H7 (cell line): ENCODE measurements at regions not wholly inside any gene's neighbourhood (a gene's known extent, or its start where the extent isn't known, plus 50 kb on each side); places are given as distances from the start of the nearest gene placed in this dataset.

Source experiments
- DNase-seq: peaks from one replicate; pipeline ENCODE4 v3.0.0; 2012
- H3K27me3 ChIP-seq: 2 replicates; pipeline ENCODE4 v1.6.0; 2011; ENCODE audit warnings: mild to moderate bottlenecking, low read length; ENCODE audit not compliant: control insufficient read depth, insufficient read depth
- H3K36me3 ChIP-seq: replicated peaks from 2 replicates; pipeline ENCODE4 v1.5.1; 2011; ENCODE audit warnings: low read length; ENCODE audit not compliant: control insufficient read depth, insufficient read depth
- H3K4me3 ChIP-seq: 2 replicates; pipeline ENCODE4 v1.5.1; 2011; ENCODE audit warnings: low read depth, mild to moderate bottlenecking, control low read depth, low read length, moderate library complexity; ENCODE audit not compliant: insufficient read depth

GRCh38 chr5:21121213-21121612 lies 1133.2 kb upstream of the CDH18 start:
- Histone ChIP-seq H3K27me3 (no peaks in the 10 kb centered on the region), H3K36me3 (no peaks in the 10 kb centered on the region), H3K4me3 (no peak overlapping the region)
- DNase-seq = no peak

GRCh38 chr5:21097661-21098060 lies 1109.7 kb upstream of the CDH18 start:
- no peaks in the 10 kb centered on the region for H3K36me3 ChIP-seq
- no peaks in the 10 kb centered on the region for H3K27me3 ChIP-seq
- DNase-seq = no peak
- no peak overlapping the region for H3K4me3 ChIP-seq

- Histone ChIP-seq H3K36me3 (no peaks in the 10 kb centered on the region), H3K27me3 (no peaks in the 10 kb centered on the region), H3K4me3 (no peak overlapping the region)
- no peak for DNase-seq
Measured at GRCh38 chr5:21094619-21095018, 1106.6 kb upstream of the CDH18 start.

- H3K27me3 ChIP-seq = no peaks in the 10 kb centered on the region
- no peak for DNase-seq
- no peaks in the 10 kb centered on the region for H3K36me3 ChIP-seq
- no peak overlapping the region for H3K4me3 ChIP-seq
Measured at GRCh38 chr5:21087766-21088165, 1099.8 kb upstream of the CDH18 start.

- H3K4me3 ChIP-seq = no peak overlapping the region
- DNase-seq = no peak
- no peaks in the 10 kb centered on the region for H3K27me3 ChIP-seq
- H3K36me3 ChIP-seq = no peaks in the 10 kb centered on the region
Measured at GRCh38 chr5:21085791-21086190, 1097.8 kb upstream of the CDH18 start.

- no peak for DNase-seq
- no peaks in the 10 kb centered on the region for H3K27me3 ChIP-seq
- no peaks in the 10 kb centered on the region for H3K36me3 ChIP-seq
- H3K4me3 ChIP-seq = no peak overlapping the region
Measured at GRCh38 chr5:21071986-21072385, 1084.0 kb upstream of the CDH18 start.

GRCh38 chr5:21071421-21071820 lies 1083.4 kb upstream of the CDH18 start:
- H3K4me3 ChIP-seq = no peak overlapping the region
- no peaks in the 10 kb centered on the region for H3K36me3 ChIP-seq
- DNase-seq = no peak
- H3K27me3 ChIP-seq = no peaks in the 10 kb centered on the region

- no peaks in the 10 kb centered on the region for H3K27me3 ChIP-seq
- no peaks in the 10 kb centered on the region for H3K36me3 ChIP-seq
- H3K4me3 ChIP-seq = no peak overlapping the region
- DNase-seq = no peak
Measured at GRCh38 chr5:21070858-21071257, 1082.9 kb upstream of the CDH18 start.

GRCh38 chr5:21067724-21068123 lies 1079.7 kb upstream of the CDH18 start:
- no peak for DNase-seq
- H3K4me3 ChIP-seq = no peak overlapping the region
- no peaks in the 10 kb centered on the region for H3K27me3 ChIP-seq
- no peaks in the 10 kb centered on the region for H3K36me3 ChIP-seq

GRCh38 chr5:21063146-21063545 lies 1075.1 kb upstream of the CDH18 start:
- Histone ChIP-seq H3K36me3 (no peaks in the 10 kb centered on the region), H3K4me3 (no peak overlapping the region), H3K27me3 (no peaks in the 10 kb centered on the region)
- DNase-seq = no peak

- no peaks in the 10 kb centered on the region for H3K27me3 ChIP-seq
Measured at GRCh38 chr5:21058289-21058688, 1070.3 kb upstream of the CDH18 start.

GRCh38 chr5:21051945-21052344 lies 1063.9 kb upstream of the CDH18 start:
- no peak for DNase-seq
- Histone ChIP-seq H3K27me3 (no peaks in the 10 kb centered on the region), H3K36me3 (no peaks in the 10 kb centered on the region), H3K4me3 (no peak overlapping the region)

More at GRCh38 chr5:21058289-21058688, 1070.3 kb upstream of the CDH18 start:
- H3K4me3 ChIP-seq = no peak overlapping the region
- no peaks in the 10 kb centered on the region for H3K36me3 ChIP-seq
- DNase-seq = no peak

GRCh38 chr5:21049901-21050300 lies 1061.9 kb upstream of the CDH18 start:
- H3K4me3 ChIP-seq = no peak overlapping the region
- H3K36me3 ChIP-seq = no peaks in the 10 kb centered on the region
- H3K27me3 ChIP-seq = no peaks in the 10 kb centered on the region
- DNase-seq = no peak

GRCh38 chr5:21030981-21031380 lies 1043.0 kb upstream of the CDH18 start:
- DNase-seq = no peak
- Histone ChIP-seq H3K27me3 (no peaks in the 10 kb centered on the region), H3K4me3 (no peak overlapping the region), H3K36me3 (no peaks in the 10 kb centered on the region)

- Histone ChIP-seq H3K36me3 (no peaks in the 10 kb centered on the region), H3K27me3 (no peaks in the 10 kb centered on the region), H3K4me3 (no peak overlapping the region)
- DNase-seq = no peak
Measured at GRCh38 chr5:21024966-21025365, 1037.0 kb upstream of the CDH18 start.

GRCh38 chr5:21013237-21013636 lies 1025.2 kb upstream of the CDH18 start:
- Histone ChIP-seq H3K4me3 (no peak overlapping the region), H3K36me3 (no peaks in the 10 kb centered on the region), H3K27me3 (no peaks in the 10 kb centered on the region)
- no peak for DNase-seq
